Heart right ventricle (tissue), 16 donors: ENCODE measurements at regions not wholly inside any gene's neighbourhood (a gene's known extent, or its start where the extent isn't known, plus 50 kb on each side); places are given as distances from the start of the nearest gene placed in this dataset.

Experiments
- ATAC-seq, 8 donors: fragments of 200-7000 bp; cut with Tn5 transposase; one replicate each; pipeline ENCODE4 v1.9.1; 2020; ENCODE audit warnings: mild to moderate bottlenecking in 8 of 8, moderate library complexity in 8 of 8, moderate number of reproducible peaks in 1 of 8
- DNase-seq, 2 donors: peaks; one replicate each; pipeline ENCODE4 v3.0.0-alpha.2; 2020
- H3K27ac ChIP-seq, 10 donors: fragments of 200-600 bp; sonication (generic) in 2 of 10; one replicate each; pipeline versions ENCODE4 v1.5.0 to v1.8.0; 2020 to 2022; ENCODE audit warnings: mild to moderate bottlenecking in 3 of 10
- H3K27me3 ChIP-seq, 7 donors: fragments of 200-600 bp; one replicate each; pipeline ENCODE4 v1.8.0; 2021 to 2022; ENCODE audit warnings: mild to moderate bottlenecking in 2 of 7
- H3K36me3 ChIP-seq, 9 donors: fragments of 200-600 bp; sonication (generic) in 1 of 9; one replicate each; pipeline versions ENCODE4 v1.5.0 to v1.8.0; 2020 to 2022; ENCODE audit warnings: mild to moderate bottlenecking in 2 of 9
- H3K4me1 ChIP-seq, 9 donors: fragments of 200-600 bp; sonication (generic) in 1 of 9; one replicate each; pipeline versions ENCODE4 v1.5.0 to v1.8.0; 2020 to 2022; ENCODE audit warnings: mild to moderate bottlenecking in 4 of 9
- H3K4me3 ChIP-seq, 10 donors: fragments of 200-600 bp; sonication (generic) in 2 of 10; one replicate each; pipeline versions ENCODE4 v1.5.0 to v1.8.0; 2020 to 2022; ENCODE audit warnings: mild to moderate bottlenecking in 7 of 10, moderate library complexity in 2 of 10
- H3K9me3 ChIP-seq, 11 donors: fragments of 200-600 bp in 10 of 11; sonication (generic) in 2 of 11; one replicate each; pipeline versions ENCODE4 v1.5.0 to v1.8.0; 2013 to 2022; ENCODE audit warnings: mild to moderate bottlenecking in 2 of 11, control low read depth in 1 of 11, moderate library complexity in 1 of 11
- CTCF ChIP-seq, 9 donors: fragments of 200-600 bp; sonication (generic) in 2 of 9; IDR thresholded peaks; one replicate each; pipeline versions ENCODE4 v1.5.0 to v1.8.0; 2021 to 2022; ENCODE audit warnings: antibody characterized with exemption in 9 of 9, mild to moderate bottlenecking in 5 of 9, moderate library complexity in 1 of 9
- WGBS, 2 donors: extraction: QIAGEN DNeasy Blood & Tissue Kit; methylation state at CpG; one replicate each; pipeline ENCODE4 v1.1.7; 2013; ENCODE audit warnings: inconsistent platforms in 1 of 2; 5-methylcytosine and 5-hydroxymethylcytosine counted together
- intact Hi-C, 10 donors: fragments of 100-400 bp; cut with DNase I; formaldehyde crosslinking; loops; one replicate each; pipeline versions ENCODE4 v1.11.1 to v1.14.2; 2022
- donor health status: Arrhythmogenic right ventricular cardiomyopathy.
- donor health status: ischemic (EF 13 %, LVEDD 7.1; RV severe dilation, severe dysfunction).
- donor health status: healthy with polysubstance abuse.
- donor health status: DM: no; HTN: yes; CAD: no.
- donor health status: DM: no; HTN: no; CAD: no.
- donor health status: ischemic (EF 25% LVEDD 6.9; RV normal size, moderate dysfunction).
- donor health status: ischemic (EF 25% LVEDD 5.7; RV mildly dilated, moderate dysfunction).
- donor health status: healthy.
- donor health status: DM: yes; HTN: yes; CAD: no.
- donor health status: Ischemic cardiomyopathy.
- donor health status: ischemic (EF 35%, LVEDD 5.7; RV mildly dilated, moderate dysfunction).
- donor health status: nonischemic (EF 11% LVEDD 7.7; RV severe dilation, severe dysfunction).
- donor health status: DM: yes; HTN: yes; CAD: no.
- donor health status: PGD.
- donor health status: ischemic (EF 29% LVEDD 5.4; RV normal size, mild dysfunction).
- donor health status: nonischemic (EF 23%, LVEDD 6.1; RV moderate dilation, normal function).

GRCh38 chr12:125417446-125417845 is 352.2 kb downstream of the AACS start:
- 56 to 69% methylated on average over 3 of the region's 3 CpGs for WGBS, 2 donors
- intact Hi-C loops: no loop called here
- Histone ChIP-seq H3K4me1 (no peaks in the 10 kb centered on the region), H3K27ac (no peak overlapping the region), H3K4me3 (no peak overlapping the region), H3K27me3 (no peaks in the 10 kb centered on the region), H3K36me3 (no peaks in the 10 kb centered on the region), H3K9me3 (peaks cover 0 to 26% (median 3%) of the 10 kb centered on the region in 11 donors)
- no peak for TF ChIP-seq CTCF (IDR thresholded peaks at IDR 0.05)
- no peak for ATAC-seq
- no peak for DNase-seq

DNA sequence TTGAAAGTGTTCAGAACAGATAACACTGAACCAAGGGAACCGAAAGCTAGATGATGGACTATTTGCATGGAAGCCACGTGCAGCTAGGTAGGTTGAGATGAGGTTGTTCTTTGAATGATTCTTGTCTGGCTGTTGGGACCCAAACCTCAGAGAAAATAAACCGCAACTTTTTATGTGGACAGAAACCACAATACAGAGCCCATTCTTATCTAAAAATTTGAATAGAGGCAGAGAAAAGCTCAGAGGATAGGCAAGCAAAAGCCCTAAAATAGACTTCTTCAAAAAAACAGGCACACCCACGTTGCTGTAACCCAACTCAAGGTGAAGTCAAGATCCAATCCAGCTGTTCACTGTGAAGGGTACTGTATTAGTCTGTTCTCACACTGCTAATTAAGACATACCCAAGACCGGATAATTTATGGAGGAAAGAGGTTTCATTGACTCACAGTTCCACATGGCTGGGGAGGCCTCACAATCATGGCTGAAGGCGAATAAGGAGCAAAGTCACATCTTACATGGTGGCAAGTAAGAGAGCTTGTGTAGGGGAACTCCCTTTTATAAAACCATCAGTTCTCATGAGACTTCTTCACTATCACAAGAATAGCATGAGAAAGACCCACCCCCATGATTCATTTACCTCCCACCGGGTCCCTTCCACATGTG is 353.8 kb downstream of the AACS start:
- Histone ChIP-seq H3K36me3 (no peaks in the 10 kb centered on the region), H3K4me1 (no peaks in the 10 kb centered on the region), H3K27me3 (peaks cover 0 to 6% (median 0%) of the 10 kb centered on the region in 7 donors), H3K9me3 (peaks cover 0 to 18% (median 3%) of the 10 kb centered on the region in 11 donors), H3K27ac (no peak overlapping the region), H3K4me3 (no peak overlapping the region)
- intact Hi-C loops: no loop called here
- ATAC-seq (no peak), DNase-seq (no peak)
- no peak for TF ChIP-seq CTCF (IDR thresholded peaks at IDR 0.05)
- WGBS, 2 donors: 75 to 79% methylated on average over 7 of the region's 7 CpGs

GRCh38 chr12:125424909-125425308 is 359.7 kb downstream of the AACS start:
- intact Hi-C loops: no loop called here
- WGBS, 2 donors: 69 to 74% methylated on average over 3 of the region's 3 CpGs
- Histone ChIP-seq H3K9me3 (peaks cover 0 to 24% (median 3%) of the 10 kb centered on the region in 11 donors), H3K27ac (no peak overlapping the region), H3K4me3 (no peak overlapping the region), H3K36me3 (no peaks in the 10 kb centered on the region), H3K4me1 (no peaks in the 10 kb centered on the region), H3K27me3 (peaks cover 0 to 6% (median 0%) of the 10 kb centered on the region in 7 donors)
- TF ChIP-seq CTCF (IDR thresholded peaks at IDR 0.05): no peak
- ATAC-seq (no peak), DNase-seq (no peak)

- ATAC-seq (no peak), DNase-seq (no peak)
- 60 to 73% methylated on average over 6 of the region's 6 CpGs for WGBS, 2 donors
- Histone ChIP-seq H3K4me1 (no peaks in the 10 kb centered on the region), H3K36me3 (no peaks in the 10 kb centered on the region), H3K4me3 (no peak overlapping the region), H3K27me3 (peaks cover 0 to 13% (median 0%) of the 10 kb centered on the region in 7 donors), H3K9me3 (peaks cover 0 to 3% (median 0%) of the 10 kb centered on the region in 11 donors), H3K27ac (no peak overlapping the region)
- intact Hi-C loops: no loop called here
- TF ChIP-seq CTCF (IDR thresholded peaks at IDR 0.05): no peak
Measured at GRCh38 chr12:125431516-125431915, 366.3 kb downstream of the AACS start.
